ENCODE measurements at regions not wholly inside any gene's neighbourhood (a gene's known extent, or its start where the extent isn't known, plus 50 kb on each side); places are given as distances from the start of the nearest gene placed in this dataset.
A peak's percentile ranks its signal among the peaks of the same experiment; 100 is the strongest.

DNA sequence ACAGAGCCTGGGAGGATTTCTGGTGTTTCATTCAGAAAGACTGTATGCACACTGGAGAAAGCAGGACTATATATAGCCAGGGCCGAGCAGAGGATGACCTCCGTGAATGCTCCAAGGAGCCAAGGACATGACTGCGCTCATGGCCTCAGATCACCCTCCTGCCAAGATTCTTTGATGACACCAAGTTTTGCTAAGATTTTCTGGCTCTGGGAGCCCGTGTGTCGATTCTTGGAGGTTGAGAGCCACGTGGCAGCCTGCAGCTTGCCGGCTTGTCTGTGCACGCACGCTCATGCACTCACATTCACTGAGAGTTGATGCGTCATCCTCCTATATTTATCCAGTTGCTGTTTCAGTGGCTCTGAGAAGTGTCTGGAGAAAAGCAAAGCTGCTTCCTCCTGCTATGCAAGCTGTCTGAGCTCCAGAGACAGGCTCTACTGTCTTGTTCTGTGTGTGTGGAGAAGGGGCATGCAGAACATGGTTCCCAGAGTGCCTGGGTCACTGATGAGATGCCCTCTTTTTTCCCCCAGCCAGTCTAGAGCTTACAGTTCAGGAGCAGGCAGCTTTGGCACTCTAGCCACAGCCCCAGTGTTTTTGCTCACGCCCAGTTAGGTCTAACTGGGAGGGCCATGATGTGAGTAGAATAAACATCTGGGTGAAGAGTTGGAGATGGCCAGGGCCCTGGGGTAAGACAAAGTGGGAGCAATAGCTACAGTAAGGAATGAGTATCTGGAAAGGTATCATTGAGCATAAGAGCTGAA lies 64.9 kb upstream of the SCOC start:
- peak overlapping the region; percentile 33 for H3K4me3 ChIP-seq (ENCODE audit: low read depth, low read length)
- TF ChIP-seq, protein P1, sequence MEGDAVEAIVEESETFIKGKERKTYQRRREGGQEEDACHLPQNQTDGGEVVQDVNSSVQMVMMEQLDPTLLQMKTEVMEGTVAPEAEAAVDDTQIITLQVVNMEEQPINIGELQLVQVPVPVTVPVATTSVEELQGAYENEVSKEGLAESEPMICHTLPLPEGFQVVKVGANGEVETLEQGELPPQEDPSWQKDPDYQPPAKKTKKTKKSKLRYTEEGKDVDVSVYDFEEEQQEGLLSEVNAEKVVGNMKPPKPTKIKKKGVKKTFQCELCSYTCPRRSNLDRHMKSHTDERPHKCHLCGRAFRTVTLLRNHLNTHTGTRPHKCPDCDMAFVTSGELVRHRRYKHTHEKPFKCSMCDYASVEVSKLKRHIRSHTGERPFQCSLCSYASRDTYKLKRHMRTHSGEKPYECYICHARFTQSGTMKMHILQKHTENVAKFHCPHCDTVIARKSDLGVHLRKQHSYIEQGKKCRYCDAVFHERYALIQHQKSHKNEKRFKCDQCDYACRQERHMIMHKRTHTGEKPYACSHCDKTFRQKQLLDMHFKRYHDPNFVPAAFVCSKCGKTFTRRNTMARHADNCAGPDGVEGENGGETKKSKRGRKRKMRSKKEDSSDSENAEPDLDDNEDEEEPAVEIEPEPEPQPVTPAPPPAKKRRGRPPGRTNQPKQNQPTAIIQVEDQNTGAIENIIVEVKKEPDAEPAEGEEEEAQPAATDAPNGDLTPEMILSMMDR (IDR thresholded peaks at IDR 0.05; ENCODE audit: low read depth, low read length) = no peak

DNA sequence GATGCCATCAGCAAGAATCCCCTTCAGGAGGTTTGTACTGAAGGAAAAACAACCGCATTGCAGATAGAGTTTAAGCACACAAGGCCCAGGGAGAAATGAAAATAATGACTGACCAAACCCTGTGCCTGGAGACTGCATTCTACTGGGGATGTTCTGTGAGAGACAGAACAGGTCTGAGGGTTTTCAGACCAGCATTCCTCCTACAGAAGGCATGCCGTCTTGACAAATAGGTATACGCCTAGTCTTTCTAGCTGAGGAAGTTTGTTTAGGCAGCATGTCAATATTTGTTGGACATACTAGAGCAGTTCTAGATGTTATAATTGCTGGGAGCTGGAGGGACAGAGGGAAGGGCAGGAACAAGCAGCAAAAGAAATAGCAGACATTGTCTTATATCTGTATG lies 68.4 kb upstream of the SCOC start:
- TF ChIP-seq, protein P1 (IDR thresholded peaks at IDR 0.05; ENCODE audit: low read depth, low read length) = no peak
- H3K4me3 ChIP-seq (ENCODE audit: low read depth, low read length) = no peak overlapping the region

DNA sequence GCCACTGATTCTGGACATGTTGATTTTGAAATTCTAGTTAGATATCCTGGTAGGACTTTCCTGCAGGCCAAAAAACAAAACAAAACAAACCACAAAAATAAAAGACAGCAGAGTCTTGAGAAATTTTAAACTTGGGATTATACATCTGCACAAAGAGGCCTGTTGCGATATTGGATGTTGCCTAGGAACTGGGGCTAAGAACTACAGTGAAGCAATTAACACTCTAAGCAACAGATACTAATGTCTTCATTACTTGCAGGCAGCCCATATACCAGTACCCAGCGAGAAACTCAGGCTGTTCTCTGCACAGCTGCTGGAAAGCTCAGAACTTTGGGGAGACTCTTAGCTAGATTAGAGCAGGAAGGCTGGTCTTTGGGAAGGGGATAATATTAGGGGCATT lies 69.1 kb upstream of the SCOC start:
- H3K4me3 ChIP-seq (ENCODE audit: low read depth, low read length) = no peak overlapping the region
- TF ChIP-seq, protein P1 (IDR thresholded peaks at IDR 0.05; ENCODE audit: low read depth, low read length) = no peak

DNA sequence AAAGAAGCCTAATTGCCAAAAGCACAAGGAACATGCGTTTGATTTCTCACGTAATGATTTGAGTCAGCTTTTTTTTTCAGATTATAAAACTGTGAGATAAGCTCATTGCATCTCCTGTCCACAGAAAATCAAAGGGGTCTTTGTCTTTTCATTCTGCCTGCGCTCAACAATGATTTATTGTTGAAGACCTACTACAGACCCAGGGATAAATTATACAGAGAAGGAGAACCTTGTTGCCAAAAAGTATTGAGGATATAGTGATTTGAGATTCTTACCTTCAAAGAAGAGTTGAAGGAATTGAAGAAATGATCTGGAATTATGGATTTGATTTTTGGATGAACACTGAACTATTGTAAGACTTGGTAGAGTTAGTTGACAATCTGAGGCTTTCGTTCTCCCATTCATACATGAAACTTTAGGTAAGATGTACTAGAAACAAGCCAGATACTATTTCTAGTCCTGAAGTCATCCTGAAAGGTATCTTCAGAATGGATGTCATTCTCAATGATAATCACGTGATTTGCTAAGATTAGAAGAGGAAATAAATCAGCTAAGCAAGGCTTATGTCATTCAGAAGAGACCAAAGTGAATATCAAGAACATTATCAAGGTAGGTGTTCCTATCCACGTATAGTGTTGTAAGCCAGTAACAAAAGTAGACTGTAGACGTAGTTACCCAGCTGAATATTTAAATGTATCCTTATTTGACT lies 71.1 kb upstream of the SCOC start:
- H3K4me3 ChIP-seq (ENCODE audit: low read depth, low read length) = no peak overlapping the region
- TF ChIP-seq, protein P1 (IDR thresholded peaks at IDR 0.05; ENCODE audit: low read depth, low read length) = no peak

DNA sequence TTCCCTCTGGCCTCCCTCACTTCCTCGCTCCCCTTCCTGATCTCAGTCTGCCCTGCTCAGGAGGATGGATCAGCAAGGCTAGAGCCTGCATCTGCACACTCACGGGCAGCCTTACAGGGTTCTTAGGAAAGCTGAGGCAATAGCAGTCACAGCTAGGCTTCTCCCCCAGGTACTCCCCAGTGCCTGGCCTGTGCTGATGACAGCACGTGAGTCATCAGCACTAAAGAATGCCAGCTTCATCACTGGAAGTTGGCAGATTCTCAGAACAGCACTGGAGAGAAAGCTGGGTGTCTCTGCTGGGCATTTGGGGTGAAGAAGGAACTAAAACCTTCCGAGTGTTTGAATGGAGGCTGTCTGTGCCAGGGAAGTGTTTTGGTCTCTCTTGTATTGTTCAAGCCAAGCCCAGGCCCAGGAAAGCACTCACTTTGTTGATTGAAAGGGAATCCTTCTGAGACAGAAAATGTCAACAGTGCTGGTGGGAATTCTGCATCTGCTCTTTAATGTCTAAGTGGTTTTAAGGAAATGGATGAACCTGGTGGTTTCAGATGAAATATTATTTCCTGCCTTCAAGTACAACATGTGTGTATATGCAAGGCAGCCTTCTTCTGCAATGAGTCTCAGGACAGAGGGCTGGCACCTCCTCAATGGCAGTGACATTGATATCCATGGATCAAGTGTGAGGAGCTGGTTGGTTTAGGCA lies 73.0 kb upstream of the SCOC start:
- TF ChIP-seq, protein P1 (IDR thresholded peaks at IDR 0.05; ENCODE audit: low read depth, low read length) = no peak
- no peak overlapping the region for H3K4me3 ChIP-seq (ENCODE audit: low read depth, low read length)

DNA sequence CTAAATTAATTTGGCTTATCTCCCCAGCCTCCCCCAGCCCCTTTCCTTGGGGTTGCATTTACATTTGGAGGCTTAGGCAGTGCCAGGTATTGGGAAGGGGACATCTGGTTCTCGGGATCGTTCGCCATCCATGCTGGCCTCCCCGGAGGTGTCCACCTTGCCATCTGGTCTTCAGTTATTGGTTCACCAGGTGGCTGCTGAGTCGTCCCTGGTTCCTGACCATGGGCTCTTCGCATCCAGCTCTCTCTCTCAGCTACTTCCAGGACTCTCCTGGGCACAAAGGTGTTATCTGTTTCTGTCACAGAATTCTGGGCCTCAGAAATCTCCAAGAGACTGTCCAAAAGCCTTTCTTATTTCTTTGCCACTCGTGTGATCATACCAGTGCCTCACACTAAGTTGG lies 75.4 kb upstream of the SCOC start:
- TF ChIP-seq, protein P1 (IDR thresholded peaks at IDR 0.05; ENCODE audit: low read depth, low read length) = no peak
- no peak overlapping the region for H3K4me3 ChIP-seq (ENCODE audit: low read depth, low read length)

DNA sequence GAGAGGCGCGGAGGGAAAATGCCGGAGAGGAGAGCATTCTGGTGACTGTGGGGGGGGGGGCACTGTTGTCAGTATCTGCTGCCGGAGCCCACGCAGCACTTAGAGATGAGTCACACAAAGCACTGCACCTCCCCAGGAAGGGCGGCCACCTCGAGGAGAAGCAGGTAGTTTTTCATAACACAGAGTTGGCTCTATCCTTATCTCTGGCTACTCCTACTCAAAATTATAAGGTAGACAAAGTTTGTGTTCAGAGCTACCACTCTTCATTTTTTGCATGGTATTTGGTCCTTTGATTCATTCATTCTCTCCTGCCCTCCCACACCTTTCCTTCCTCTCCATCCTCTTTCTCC lies 76.2 kb upstream of the SCOC start:
- H3K4me3 ChIP-seq (ENCODE audit: low read depth, low read length) = no peak overlapping the region
- TF ChIP-seq, protein P1 (IDR thresholded peaks at IDR 0.05; ENCODE audit: low read depth, low read length) = no peak
